AG10803 (cell line): ENCODE measurements at regions not wholly inside any gene's neighbourhood (a gene's known extent, or its start where the extent isn't known, plus 50 kb on each side); places are given as distances from the start of the nearest gene placed in this dataset.
A peak's percentile ranks its signal among the peaks of the same experiment; 100 is the strongest.

ENCODE experiments used
- DNase-seq: peaks from one replicate; pipeline ENCODE4 v3.0.0; 2010; ENCODE audit warnings: low read depth
- H3K4me3 ChIP-seq: 2 replicates; pipeline ENCODE4 v1.5.1; 2011; ENCODE audit warnings: mild to moderate bottlenecking, low read length, control low read depth
- CTCF ChIP-seq: conservative IDR thresholded peaks from 2 replicates; pipeline ENCODE4 v1.5.1; 2011; ENCODE audit warnings: mild to moderate bottlenecking, low read length, control low read depth, inconsistent platforms

- TF ChIP-seq CTCF: no peak
- no peak overlapping the region for H3K4me3 ChIP-seq
- no peak for DNase-seq
Measured at GRCh38 chr6:4274382-4275082, 139.2 kb upstream of the ECI2 start.

- DNase-seq: no peak
- TF ChIP-seq CTCF: no peak
- no peak overlapping the region for H3K4me3 ChIP-seq
Measured at GRCh38 chr6:4272996-4273395, 137.6 kb upstream of the ECI2 start.

- DNase-seq: peak; percentile 24
- no peak for TF ChIP-seq CTCF
- no peak overlapping the region for H3K4me3 ChIP-seq
Measured at GRCh38 chr6:4271761-4272470, 136.5 kb upstream of the ECI2 start.

GRCh38 chr6:4270776-4271175 is 135.4 kb upstream of the ECI2 start:
- DNase-seq: peak; percentile 45

GRCh38 chr6:4270001-4270400 is 134.6 kb upstream of the ECI2 start:
- no peak for TF ChIP-seq CTCF
- H3K4me3 ChIP-seq: no peak overlapping the region
- no peak for DNase-seq

More at GRCh38 chr6:4270776-4271175, 135.4 kb upstream of the ECI2 start:
- TF ChIP-seq CTCF: no peak
- H3K4me3 ChIP-seq: no peak overlapping the region

- no peak for TF ChIP-seq CTCF
- DNase-seq: no peak
- H3K4me3 ChIP-seq: no peak overlapping the region
Measured at GRCh38 chr6:4268171-4268570, 132.8 kb upstream of the ECI2 start.

- TF ChIP-seq CTCF: no peak
- no peak for DNase-seq
- H3K4me3 ChIP-seq: no peak overlapping the region
Measured at GRCh38 chr6:4265740-4266139, 130.4 kb upstream of the ECI2 start.
